ENCODE measurements at regions not wholly inside any gene's neighbourhood (a gene's known extent, or its start where the extent isn't known, plus 50 kb on each side); places are given as distances from the start of the nearest gene placed in this dataset.

DNA sequence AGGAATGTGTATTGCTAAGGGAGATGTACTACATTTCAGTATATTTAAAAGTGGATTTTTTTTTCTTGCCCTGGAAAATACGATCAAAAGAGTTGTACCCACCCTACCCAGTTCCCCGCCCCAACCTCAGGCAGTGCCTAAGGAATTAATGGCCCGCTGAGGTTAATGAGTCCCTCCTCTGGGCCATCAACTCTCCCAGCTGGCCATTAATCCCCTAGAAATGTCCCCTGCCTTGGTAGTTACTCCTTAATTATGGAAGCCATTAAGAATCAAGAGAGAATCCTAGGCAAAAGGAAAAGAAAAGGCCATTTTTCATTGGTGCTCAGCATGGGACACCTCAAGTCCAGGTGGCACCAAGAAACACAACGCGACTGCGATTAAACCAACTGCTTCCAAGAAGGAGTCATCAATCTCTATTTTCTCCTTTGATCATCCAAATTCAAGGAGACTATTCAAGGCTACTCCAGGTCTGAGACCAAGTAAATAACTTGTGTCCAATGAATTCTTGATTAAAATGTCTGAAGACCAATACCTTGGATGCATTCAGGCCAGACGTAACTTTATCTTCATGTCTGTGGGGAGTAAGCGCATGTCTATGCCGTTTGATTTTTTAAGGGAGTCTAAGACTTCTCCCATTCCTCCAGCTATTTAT is 1962.2 kb upstream of the WWC1 start:
- no peak for DNase-seq (ENCODE audit: low spot score)

- peak; percentile 42 for DNase-seq (ENCODE audit: low spot score)
These were observed 1961.4 kb upstream of the WWC1 start for GRCh38 chr5:166330036-166330435.

DNA sequence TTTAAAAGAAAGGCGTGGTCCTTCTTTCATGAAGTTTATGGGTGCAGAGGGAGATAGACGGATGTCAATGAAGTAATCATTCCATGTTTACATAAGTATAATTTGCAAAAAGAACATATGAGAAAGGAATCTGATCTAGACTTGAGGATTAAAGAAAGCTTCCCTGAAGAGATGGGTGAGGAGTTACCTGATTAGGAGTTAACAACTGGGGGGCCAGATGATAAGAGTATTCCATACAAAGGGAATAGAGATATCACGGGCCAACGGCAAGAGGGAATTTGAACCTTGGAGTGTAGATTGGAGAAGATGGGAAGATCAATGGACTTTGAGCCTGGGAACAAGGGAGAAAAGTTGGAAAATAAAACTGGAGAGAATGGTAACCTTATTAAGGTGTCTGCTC is 1959.9 kb upstream of the WWC1 start:
- DNase-seq (ENCODE audit: low spot score) = no peak

DNA sequence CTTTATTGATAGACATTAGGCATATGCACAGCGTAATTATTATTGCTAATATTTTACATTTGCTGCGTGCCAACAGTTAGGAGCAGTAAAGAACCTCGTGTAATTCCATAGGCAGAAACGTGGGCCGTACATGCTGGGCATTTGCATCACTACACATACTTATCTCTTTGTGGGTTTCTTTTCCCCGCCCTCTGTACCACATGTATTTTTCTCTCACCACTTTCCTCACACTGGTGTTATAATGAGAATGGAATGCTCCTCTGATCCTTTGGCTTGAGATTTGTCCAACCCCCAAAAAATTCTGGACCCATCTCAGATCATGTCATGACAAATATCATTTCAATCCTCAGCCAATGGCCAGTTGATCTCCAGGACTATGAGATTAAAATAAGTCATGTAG is 1952.6 kb upstream of the WWC1 start:
- DNase-seq (ENCODE audit: low spot score) = no peak

DNA sequence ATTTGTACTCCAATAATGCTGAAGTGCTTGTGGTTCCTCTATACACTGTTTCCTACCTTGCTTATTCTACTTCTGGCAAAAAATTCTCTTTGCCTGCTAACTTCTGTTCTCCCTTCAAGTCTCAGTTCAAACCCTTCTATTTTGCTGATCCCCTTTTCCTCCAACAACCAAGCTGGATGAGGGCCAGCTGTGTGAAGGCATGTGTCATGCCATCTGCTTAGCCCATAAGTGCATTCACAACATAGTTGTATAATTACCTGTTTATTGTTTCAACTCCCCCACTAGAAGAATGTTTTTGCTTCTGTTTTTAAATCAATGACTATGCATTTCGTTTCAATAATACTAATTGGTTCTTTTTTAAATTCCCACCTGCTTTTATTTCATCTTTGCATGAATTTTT is 1951.4 kb upstream of the WWC1 start:
- DNase-seq (ENCODE audit: low spot score) = no peak

DNA sequence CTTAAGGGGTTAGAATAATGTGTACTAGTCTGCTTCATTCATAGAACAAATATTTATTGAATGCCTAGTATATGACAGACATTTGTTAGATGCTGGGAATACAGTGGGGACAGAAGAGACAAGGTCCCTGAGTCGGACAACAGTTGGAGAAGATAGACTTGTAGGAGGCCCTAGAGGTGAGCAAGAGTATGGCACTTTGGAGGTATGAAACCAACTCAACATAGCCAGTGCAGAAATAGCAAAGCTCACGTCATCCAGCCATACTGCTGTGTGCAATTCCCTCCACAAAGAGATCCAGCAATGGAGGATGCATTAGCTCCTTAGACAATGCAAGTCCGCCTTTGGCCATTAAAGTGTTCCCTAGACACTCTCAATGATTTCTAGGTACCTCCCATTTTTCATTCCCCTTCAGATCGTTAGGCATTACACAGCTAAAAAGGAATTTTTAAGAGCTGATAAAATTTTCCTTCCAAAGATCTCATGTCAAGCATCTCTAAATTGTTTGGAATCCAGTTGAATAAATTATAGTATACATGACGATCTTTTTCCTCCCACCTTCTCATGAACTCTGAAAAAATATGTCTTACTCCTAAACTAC is 1949.6 kb upstream of the WWC1 start:
- no peak for DNase-seq (ENCODE audit: low spot score)

DNA sequence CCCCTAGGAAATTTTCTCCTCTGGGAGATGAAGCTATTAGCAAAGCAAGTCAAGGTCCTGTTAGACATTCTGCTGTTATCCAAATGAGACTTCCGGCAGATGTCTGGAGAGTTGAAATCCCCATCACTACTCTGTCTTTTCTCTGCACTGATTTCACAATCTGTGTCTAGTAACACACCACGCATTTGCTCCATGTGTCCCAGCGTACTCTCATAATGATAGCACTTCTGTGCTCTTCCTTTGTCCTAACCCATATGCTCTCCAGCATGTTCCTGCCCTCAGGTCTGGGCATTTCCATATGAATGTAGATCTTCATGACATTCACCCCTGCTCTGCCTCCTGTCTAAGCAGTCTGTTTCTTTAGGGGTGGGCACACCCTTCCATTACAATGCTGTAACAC is 1949.0 kb upstream of the WWC1 start:
- DNase-seq (ENCODE audit: low spot score) = no peak

- no peak for DNase-seq (ENCODE audit: low spot score)
These were observed 1944.6 kb upstream of the WWC1 start for GRCh38 chr5:166346726-166347374.

DNA sequence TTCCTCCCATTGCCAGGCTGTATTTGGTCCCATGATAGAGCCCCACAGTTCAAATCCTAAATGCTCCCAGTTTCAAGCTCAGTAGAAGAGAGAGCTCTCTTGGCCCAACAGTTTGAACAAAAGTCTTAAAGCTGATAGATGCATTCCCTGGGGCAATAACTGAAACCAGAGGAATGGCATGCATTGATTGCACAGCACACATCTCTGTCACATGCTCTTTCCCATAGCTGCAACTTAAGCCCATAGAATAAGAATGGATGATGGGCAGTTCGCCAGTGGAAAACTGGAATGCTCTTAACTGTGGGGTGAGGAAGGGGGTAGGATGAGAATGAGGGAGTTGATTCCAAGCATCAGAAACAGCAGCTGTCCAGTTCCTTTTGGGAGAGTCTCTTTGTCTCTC is 1942.4 kb upstream of the WWC1 start:
- DNase-seq (ENCODE audit: low spot score) = peak; percentile 28

- DNase-seq (ENCODE audit: low spot score) = no peak
These were observed 1937.9 kb upstream of the WWC1 start for GRCh38 chr5:166353580-166353979.

DNA sequence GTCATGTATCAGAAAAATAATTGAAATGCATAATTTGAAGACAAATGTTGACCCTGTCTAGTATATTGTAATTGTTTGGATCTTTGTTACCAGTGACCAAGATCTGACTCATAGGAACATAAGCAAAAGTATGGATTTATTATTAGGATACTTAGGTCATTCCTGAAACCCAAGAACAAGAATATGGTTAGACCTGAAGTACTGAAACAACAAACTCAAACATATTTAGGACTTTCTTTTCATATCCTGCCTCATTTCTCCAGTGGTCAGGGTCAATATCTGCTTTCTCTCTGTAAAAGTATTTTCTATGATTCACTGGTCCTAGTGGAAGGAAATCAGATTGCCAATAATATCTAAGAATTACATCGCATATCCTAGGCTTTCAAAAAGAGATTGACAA is 1937.1 kb upstream of the WWC1 start:
- DNase-seq (ENCODE audit: low spot score) = no peak

GRCh38 chr5:166356096-166356495 is 1935.3 kb upstream of the WWC1 start:
- no peak for DNase-seq (ENCODE audit: low spot score)

- DNase-seq (ENCODE audit: low spot score) = no peak
These were observed 1933.2 kb upstream of the WWC1 start for GRCh38 chr5:166358127-166358830.

GRCh38 chr5:166363087-166363760 is 1928.2 kb upstream of the WWC1 start:
- DNase-seq (ENCODE audit: low spot score) = no peak

GRCh38 chr5:166365164-166365563 is 1926.3 kb upstream of the WWC1 start:
- no peak for DNase-seq (ENCODE audit: low spot score)

DNA sequence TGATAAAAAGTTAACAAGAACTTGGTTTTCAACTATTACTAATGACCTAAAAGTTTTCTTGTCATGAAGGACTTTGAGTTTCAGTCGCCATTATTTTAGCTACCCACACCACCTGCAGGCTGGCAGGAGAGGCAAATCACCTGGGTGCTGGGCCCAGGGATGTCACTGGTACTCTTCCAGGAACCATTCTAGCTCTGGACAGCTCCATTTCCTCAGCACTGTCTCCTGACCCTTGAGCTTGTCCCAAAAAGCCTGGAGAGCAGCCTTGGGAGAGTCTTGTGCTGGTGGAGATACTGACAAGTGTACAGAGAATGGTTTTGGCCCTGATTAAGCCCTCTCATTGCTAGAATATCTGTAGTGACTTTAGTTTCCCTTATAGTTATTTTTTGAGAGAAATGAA is 1924.1 kb upstream of the WWC1 start:
- no peak for DNase-seq (ENCODE audit: low spot score)

DNA sequence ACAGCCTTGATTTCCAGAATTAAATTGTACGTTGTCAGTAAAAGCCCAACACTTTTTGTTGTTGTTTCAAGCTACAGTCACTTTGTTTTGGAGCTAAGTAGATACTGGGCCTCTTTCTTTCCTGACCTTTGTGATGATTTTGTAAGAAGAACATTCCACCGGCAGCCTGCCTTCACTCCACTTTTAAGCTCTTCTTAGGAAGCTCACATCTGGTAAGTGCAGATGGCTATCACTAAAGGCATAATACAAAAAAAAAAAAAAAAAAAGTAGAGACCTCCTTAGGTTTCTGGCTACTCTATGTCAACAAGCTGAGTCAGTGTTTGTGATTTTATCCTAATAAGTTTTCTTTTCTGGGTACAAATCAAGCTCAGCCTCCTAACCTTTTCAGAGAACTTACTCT is 1922.1 kb upstream of the WWC1 start:
- DNase-seq (ENCODE audit: low spot score) = no peak

DNA sequence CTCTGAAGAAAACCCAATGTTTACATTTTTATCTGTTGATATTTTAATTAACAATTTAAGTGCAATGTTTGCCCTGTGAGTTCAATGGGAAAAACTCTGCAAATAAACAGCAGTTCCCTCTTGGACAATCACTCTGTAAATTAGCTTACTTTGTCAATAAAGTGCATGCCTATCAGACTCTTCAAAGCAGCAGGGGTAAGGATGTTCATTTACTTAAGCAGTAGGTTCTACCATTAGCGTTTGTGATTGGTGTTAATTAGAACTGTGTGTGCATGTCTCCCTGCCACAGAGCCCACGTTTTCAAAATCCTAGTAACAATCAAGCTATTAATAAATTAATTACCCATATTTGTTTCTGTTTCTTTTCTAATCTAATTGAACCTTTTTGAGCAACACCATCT is 1921.6 kb upstream of the WWC1 start:
- DNase-seq (ENCODE audit: low spot score) = no peak

- no peak for DNase-seq (ENCODE audit: low spot score)
These were observed 1920.3 kb upstream of the WWC1 start for GRCh38 chr5:166370928-166371690.

DNA sequence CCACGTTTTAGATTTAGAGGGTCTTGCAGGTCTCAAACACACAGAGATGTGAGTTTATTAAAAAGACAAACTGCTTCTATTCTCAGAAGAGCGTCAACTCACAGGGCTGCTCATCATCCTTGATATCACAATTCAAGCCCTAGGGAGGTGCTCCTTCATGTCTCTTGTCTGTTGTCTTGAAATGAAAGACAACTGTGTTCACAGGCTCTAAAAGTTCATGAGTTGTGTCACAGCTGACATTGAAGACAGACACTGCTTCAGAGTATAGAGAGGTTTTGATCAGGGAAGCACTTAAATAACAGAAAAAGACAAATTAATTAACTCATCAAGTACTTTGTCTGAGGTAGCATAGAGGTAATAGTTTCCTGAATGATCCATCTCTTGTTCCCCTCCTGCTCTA is 1917.6 kb upstream of the WWC1 start:
- DNase-seq (ENCODE audit: low spot score) = no peak

- no peak for DNase-seq (ENCODE audit: low spot score)
These were observed 1913.7 kb upstream of the WWC1 start for GRCh38 chr5:166377756-166378155.

DNA sequence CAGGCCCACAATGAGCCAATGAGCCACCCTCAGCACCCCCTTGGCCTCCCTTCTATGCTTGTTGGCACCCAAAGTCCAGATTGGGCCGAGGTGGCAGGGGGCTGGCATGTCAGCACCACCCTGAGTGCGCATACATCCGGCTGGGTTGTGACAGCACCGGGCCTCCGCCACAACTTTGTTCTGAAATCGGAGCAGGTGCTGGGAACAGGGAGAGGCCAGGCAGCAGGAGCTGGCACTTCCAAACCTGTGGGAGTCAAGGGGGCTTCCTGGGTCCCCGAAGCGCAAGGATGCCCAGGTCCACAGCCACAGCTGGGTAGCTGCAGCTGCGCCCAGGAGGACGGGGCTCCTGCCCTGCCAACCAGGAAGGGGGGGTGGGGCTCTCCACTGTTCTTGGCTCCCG is 1911.9 kb upstream of the WWC1 start:
- no peak for DNase-seq (ENCODE audit: low spot score)

Measured in COLO829 (cell line).